SK-N-SH treated with all-trans-retinoic acid at 6 μM for 48 hours (cell line): ENCODE measurements at regions not wholly inside any gene's neighbourhood (a gene's known extent, or its start where the extent isn't known, plus 50 kb on each side); places are given as distances from the start of the nearest gene placed in this dataset.

Source experiments
- BACH2 ChIP-seq: fragments of 250-450 bp; sonication (Bioruptor Pico); IDR thresholded peaks from 2 replicates; pipeline ENCODE4 v1.9.0; 2021; ENCODE audit warnings: mild to moderate bottlenecking, borderline replicate concordance
- ISL1 ChIP-seq: fragments of 250-450 bp; sonication (Bioruptor Pico); IDR thresholded peaks from 2 replicates; pipeline ENCODE4 v2.1.2; 2022; ENCODE audit warnings: mild to moderate bottlenecking, moderate library complexity
- TSHZ2 ChIP-seq: fragments of 250-450 bp; sonication (Bioruptor Pico); IDR thresholded peaks from 2 replicates; pipeline ENCODE4 v1.5.0; 2020; ENCODE audit warnings: mild to moderate bottlenecking, moderate library complexity
- ZNF70 ChIP-seq: fragments of 450-650 bp; formaldehyde crosslinking; IDR thresholded peaks from 2 replicates; pipeline ENCODE4 v1.5.0; 2020; ENCODE audit warnings: mild to moderate bottlenecking, moderate library complexity
- TF ChIP-seq, protein P1 (sequence below): fragments of 250-450 bp; sonication (Bioruptor Pico); IDR thresholded peaks from 2 replicates; pipeline ENCODE4 v1.5.1; 2021; ENCODE audit warnings: mild to moderate bottlenecking, moderate library complexity
- TF ChIP-seq, protein P2 (sequence below): fragments of 250-450 bp; sonication (Bioruptor Pico); IDR thresholded peaks from 2 replicates; pipeline ENCODE4 v1.8.0; 2020; ENCODE audit warnings: mild to moderate bottlenecking, moderate library complexity, borderline replicate concordance

DNA sequence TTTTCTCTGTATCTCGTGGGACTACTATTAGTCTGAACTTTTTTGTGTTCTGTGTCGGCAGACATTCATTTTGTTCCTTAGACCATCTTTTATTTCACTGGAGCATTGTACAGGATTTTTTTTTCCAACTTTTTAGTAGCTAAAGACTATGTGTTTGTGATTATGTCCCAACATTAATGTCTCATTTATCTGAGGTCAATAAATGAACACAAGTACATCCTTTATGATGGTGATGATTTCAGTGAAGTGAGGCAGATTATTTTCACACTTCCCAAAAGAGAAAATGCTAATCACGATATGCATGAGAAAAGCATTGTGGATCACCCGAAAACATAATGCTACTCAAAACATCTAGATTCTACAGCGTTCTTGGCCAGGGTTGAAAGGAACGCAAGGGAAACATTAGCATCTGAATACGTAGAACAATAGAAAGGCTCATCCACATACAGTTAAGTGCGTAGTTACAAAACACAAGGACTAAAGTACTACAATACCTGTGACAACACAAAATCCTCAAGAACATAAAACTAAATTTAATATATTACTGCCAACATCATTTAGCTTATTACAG is 981.7 kb upstream of the NCAM2 start:
- TF ChIP-seq, protein P1, sequence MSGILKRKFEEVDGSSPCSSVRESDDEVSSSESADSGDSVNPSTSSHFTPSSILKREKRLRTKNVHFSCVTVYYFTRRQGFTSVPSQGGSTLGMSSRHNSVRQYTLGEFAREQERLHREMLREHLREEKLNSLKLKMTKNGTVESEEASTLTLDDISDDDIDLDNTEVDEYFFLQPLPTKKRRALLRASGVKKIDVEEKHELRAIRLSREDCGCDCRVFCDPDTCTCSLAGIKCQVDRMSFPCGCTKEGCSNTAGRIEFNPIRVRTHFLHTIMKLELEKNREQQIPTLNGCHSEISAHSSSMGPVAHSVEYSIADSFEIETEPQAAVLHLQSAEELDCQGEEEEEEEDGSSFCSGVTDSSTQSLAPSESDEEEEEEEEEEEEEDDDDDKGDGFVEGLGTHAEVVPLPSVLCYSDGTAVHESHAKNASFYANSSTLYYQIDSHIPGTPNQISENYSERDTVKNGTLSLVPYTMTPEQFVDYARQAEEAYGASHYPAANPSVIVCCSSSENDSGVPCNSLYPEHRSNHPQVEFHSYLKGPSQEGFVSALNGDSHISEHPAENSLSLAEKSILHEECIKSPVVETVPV: no peak
- TF ChIP-seq, protein P2, sequence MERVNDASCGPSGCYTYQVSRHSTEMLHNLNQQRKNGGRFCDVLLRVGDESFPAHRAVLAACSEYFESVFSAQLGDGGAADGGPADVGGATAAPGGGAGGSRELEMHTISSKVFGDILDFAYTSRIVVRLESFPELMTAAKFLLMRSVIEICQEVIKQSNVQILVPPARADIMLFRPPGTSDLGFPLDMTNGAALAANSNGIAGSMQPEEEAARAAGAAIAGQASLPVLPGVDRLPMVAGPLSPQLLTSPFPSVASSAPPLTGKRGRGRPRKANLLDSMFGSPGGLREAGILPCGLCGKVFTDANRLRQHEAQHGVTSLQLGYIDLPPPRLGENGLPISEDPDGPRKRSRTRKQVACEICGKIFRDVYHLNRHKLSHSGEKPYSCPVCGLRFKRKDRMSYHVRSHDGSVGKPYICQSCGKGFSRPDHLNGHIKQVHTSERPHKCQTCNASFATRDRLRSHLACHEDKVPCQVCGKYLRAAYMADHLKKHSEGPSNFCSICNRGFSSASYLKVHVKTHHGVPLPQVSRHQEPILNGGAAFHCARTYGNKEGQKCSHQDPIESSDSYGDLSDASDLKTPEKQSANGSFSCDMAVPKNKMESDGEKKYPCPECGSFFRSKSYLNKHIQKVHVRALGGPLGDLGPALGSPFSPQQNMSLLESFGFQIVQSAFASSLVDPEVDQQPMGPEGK (CRISPR knock-in tag): no peak
- TF ChIP-seq ZNF70 (CRISPR knock-in tag): no peak
- no peak for TF ChIP-seq ISL1 (CRISPR knock-in tag)
- no peak for TF ChIP-seq BACH2 (CRISPR knock-in tag)
- TF ChIP-seq TSHZ2 (CRISPR knock-in tag): no peak
